Endothelial cell of umbilical vein (primary cell): ENCODE measurements at regions not wholly inside any gene's neighbourhood (a gene's known extent, or its start where the extent isn't known, plus 50 kb on each side); places are given as distances from the start of the nearest gene placed in this dataset.

ENCODE experiments used
- BruUV-seq: library from RNA; stranded (reverse); fragments of 400-500 nt; replicated peaks from 2 replicates; lab custom pipeline; 2021; lab: Mats Ljungman, UMichigan
- CTCF ChIA-PET: fragments of 300-600, 350-600 bp; sonication (Branson Sonifier 250); formaldehyde crosslinking; loops from one replicate; lab custom pipeline; 2021; ENCODE audit warnings: antibody characterized with exemption, inconsistent platforms; lab: Charles Lee
- POLR2A ChIA-PET: fragments of 300-600, 350-600 bp; sonication (Branson Sonifier 250); formaldehyde crosslinking; loops from one replicate; lab custom pipeline; 2021; ENCODE audit warnings: antibody characterized with exemption, inconsistent platforms; lab: Charles Lee
- DNase-seq: peaks from one replicate; pipeline ENCODE4 v3.0.0-alpha.2; 2011; ENCODE audit warnings: low read depth, low spot score
- FAIRE-seq: peaks from 2 replicates; lab custom pipeline; 2011; peaks lifted over from hg19 to GRCh38; lab: Jason Lieb, UNC
- H2AFZ ChIP-seq: 2 replicates; pipeline ENCODE4 v1.6.0; 2012; ENCODE audit warnings: low read depth, low read length, control low read depth, inconsistent platforms
- H3K27ac ChIP-seq: 2 replicates; pipeline ENCODE4 v1.5.1; 2011; ENCODE audit warnings: low read depth, mild to moderate bottlenecking, control low read depth, low read length, moderate library complexity; ENCODE audit not compliant: insufficient read depth
- H3K27me3 ChIP-seq, 2 experiments: 2 replicates each; pipeline versions ENCODE4 v1.6.0 to v1.6.1; 2011; ENCODE audit warnings: low read length in 2 of 2, mixed read lengths in 1 of 2; ENCODE audit not compliant: control insufficient read depth in 2 of 2, insufficient read depth in 2 of 2
- H3K36me3 ChIP-seq, 2 experiments: 2 replicates in 1 of 2; 3 replicates in 1 of 2; pipeline ENCODE4 v1.5.1; 2011; ENCODE audit warnings: low read length in 2 of 2, mild to moderate bottlenecking in 1 of 2, moderate library complexity in 1 of 2; ENCODE audit not compliant: control insufficient read depth in 2 of 2, insufficient read depth in 2 of 2; ENCODE audit errors: extremely low read depth in 1 of 2
- H3K4me1 ChIP-seq: 3 replicates; pipeline ENCODE4 v1.5.1; 2011; ENCODE audit warnings: mild to moderate bottlenecking, low read length; ENCODE audit not compliant: control insufficient read depth, insufficient read depth; ENCODE audit errors: extremely low read depth
- H3K4me2 ChIP-seq: 2 replicates; pipeline ENCODE4 v1.6.1; 2011; ENCODE audit warnings: low read length, control low read depth, mixed read lengths; ENCODE audit not compliant: insufficient read depth
- H3K4me3 ChIP-seq, 3 experiments: fragments of 200-600 bp in 1 of 3; sonication (generic), shearing (Covaris generic) in 1 of 3; replicated peaks in 1 of 3; 2 replicates each; pipeline ENCODE4 v1.5.1; 2011 to 2016; ENCODE audit warnings: control low read depth in 3 of 3, low read length in 3 of 3, mild to moderate bottlenecking in 2 of 3, inconsistent platforms in 1 of 3, low read depth in 1 of 3, moderate library complexity in 1 of 3; ENCODE audit not compliant: insufficient read depth in 1 of 3
- H3K79me2 ChIP-seq: 2 replicates; pipeline ENCODE4 v1.6.0; 2012; ENCODE audit warnings: low read length, inconsistent platforms; ENCODE audit not compliant: control insufficient read depth, insufficient read depth
- H3K9ac ChIP-seq: replicated peaks from 2 replicates; pipeline ENCODE3; 2011; ENCODE audit warnings: low read length, control low read depth; ENCODE audit not compliant: insufficient read depth; ENCODE audit errors: extremely low read depth
- H3K9me1 ChIP-seq: replicated peaks from 3 replicates; pipeline ENCODE4 v1.6.0; 2011; ENCODE audit warnings: mild to moderate bottlenecking, low read length; ENCODE audit not compliant: control insufficient read depth, insufficient read depth; ENCODE audit errors: extremely low read depth
- H3K9me3 ChIP-seq: replicated peaks from 2 replicates; pipeline ENCODE4 v1.5.1; 2012; ENCODE audit warnings: low read length, inconsistent platforms; ENCODE audit not compliant: control insufficient read depth, insufficient read depth
- H4K20me1 ChIP-seq: replicated peaks from 2 replicates; pipeline ENCODE3; 2011; ENCODE audit warnings: mild to moderate bottlenecking, low read length; ENCODE audit not compliant: control insufficient read depth, insufficient read depth; ENCODE audit errors: extremely low read depth
- CTCF ChIP-seq, 2 donors: IDR thresholded peaks; 1 replicate in 1 of 2; 2 replicates in 1 of 2; pipeline ENCODE4 v1.5.1; 2011; ENCODE audit warnings: low read length in 2 of 2, mild to moderate bottlenecking in 2 of 2, moderate library complexity in 2 of 2, control low read depth in 1 of 2, inconsistent platforms in 1 of 2, low read depth in 1 of 2; ENCODE audit not compliant: insufficient read depth in 1 of 2; ENCODE audit errors: extremely low read depth in 1 of 2
- EZH2 ChIP-seq: IDR thresholded peaks from 2 replicates; pipeline ENCODE4 v1.6.1; 2012; ENCODE audit warnings: borderline replicate concordance, low read depth, mild to moderate bottlenecking, moderate library complexity, low read length, inconsistent platforms; ENCODE audit not compliant: severe bottlenecking
- FOS ChIP-seq: IDR thresholded peaks from 2 replicates; pipeline ENCODE4 v1.6.1; 2011; ENCODE audit warnings: mild to moderate bottlenecking, low read length, moderate library complexity, borderline replicate concordance; ENCODE audit not compliant: insufficient read depth
- GATA2 ChIP-seq: IDR thresholded peaks from 2 replicates; pipeline ENCODE4 v1.7.0; 2011; ENCODE audit warnings: low read depth, mild to moderate bottlenecking, moderate library complexity, mixed read lengths, low read length; ENCODE audit not compliant: insufficient read length, insufficient read depth
- JUN ChIP-seq: IDR thresholded peaks from 2 replicates; pipeline ENCODE4 v1.6.1; 2011; ENCODE audit warnings: borderline replicate concordance, low read depth; ENCODE audit not compliant: insufficient read length, insufficient read depth
- MAX ChIP-seq: IDR thresholded peaks from 2 replicates; pipeline ENCODE4 v1.6.1; 2011; ENCODE audit not compliant: insufficient read depth, insufficient read length
- MYC ChIP-seq: IDR thresholded peaks from one replicate; pipeline ENCODE4 v1.6.1; 2011; ENCODE audit warnings: mild to moderate bottlenecking, low read depth, low read length
- POLR2A ChIP-seq: IDR thresholded peaks from 2 replicates; pipeline ENCODE4 v1.6.1; 2012; ENCODE audit warnings: low read depth, mild to moderate bottlenecking, control low read depth, low read length
- POLR2AphosphoS5 ChIP-seq: IDR thresholded peaks from 2 replicates; pipeline ENCODE4 v1.6.1; 2012; ENCODE audit warnings: low read depth, mild to moderate bottlenecking, control low read depth, low read length, moderate library complexity; ENCODE audit not compliant: insufficient read depth
- dilution Hi-C: fragments of 300-500 bp; cut with MboI; formaldehyde crosslinking; loops from one replicate; pipeline ENCODE4 v1.15.0; 2019; ENCODE audit warnings: low sequenced_read_pairs; ENCODE audit not compliant: extremely low pct_ligation_motif_present
- intact Hi-C: fragments of 100-400 bp; cut with micrococcal nuclease; formaldehyde crosslinking; loops from one replicate; pipeline ENCODE4 v1.10.0; 2022

- dilution Hi-C loops, result no loop called here
- CTCF ChIA-PET, result no interaction called here
Observed at GRCh38 chr10:71046747-71047146, 158.4 kb upstream of the PCBD1 start.

More at GRCh38 chr10:71046747-71047146, 158.4 kb upstream of the PCBD1 start:
- BruUV-seq, result no TSS peak
- no peaks in the 10 kb centered on the region for H3K36me3 ChIP-seq
- POLR2A ChIA-PET, result no interaction called here
- peaks cover 0 to 2% of the 10 kb centered on the region in 2 experiments for H3K27me3 ChIP-seq
- H3K79me2 ChIP-seq, result no peaks in the 10 kb centered on the region
- H4K20me1 ChIP-seq, result no peaks in the 10 kb centered on the region
- H3K9me3 ChIP-seq, result no peaks in the 10 kb centered on the region
- H3K4me3 ChIP-seq, result no peak overlapping the region
- H3K9me1 ChIP-seq, result no peaks in the 10 kb centered on the region
- no peak overlapping the region for H3K9ac ChIP-seq
- H2AFZ ChIP-seq, result no peak overlapping the region
- intact Hi-C loops, result no loop called here
- no peak overlapping the region for H3K4me2 ChIP-seq
- H3K4me1 ChIP-seq, result no peaks in the 10 kb centered on the region
- no peak for FAIRE-seq
- H3K27ac ChIP-seq, result no peak overlapping the region
- TF ChIP-seq POLR2A, result no peak
- no peak for TF ChIP-seq POLR2AphosphoS5
- no peak for TF ChIP-seq MAX
- no peak for TF ChIP-seq CTCF (IDR thresholded peaks at IDR 0.05; ENCODE audit: extremely low read depth in 1 of 2, insufficient read depth in 1 of 2, low read depth in 1 of 2, low read length in 2 of 2)
- TF ChIP-seq JUN, result no peak
- no peak for TF ChIP-seq FOS
- no peak for TF ChIP-seq MYC
- no peak for TF ChIP-seq EZH2
- TF ChIP-seq GATA2, result no peak
- no peak for DNase-seq
